A673 (cell line): ENCODE measurements at regions not wholly inside any gene's neighbourhood (a gene's known extent, or its start where the extent isn't known, plus 50 kb on each side); places are given as distances from the start of the nearest gene placed in this dataset.

Source experiments
- BruUV-seq: library from RNA; stranded (reverse); fragments of 400-500 nt; replicated peaks from 2 replicates; lab custom pipeline; 2021; lab: Mats Ljungman, UMichigan
- CTCF ChIA-PET: fragments of 300-600 bp; sonication (Branson Sonifier 250); formaldehyde crosslinking; loops from one replicate; lab custom pipeline; 2022; ENCODE audit warnings: antibody characterized with exemption; lab: Charles Lee
- POLR2A ChIA-PET: fragments of 300-600 bp; sonication (Branson Sonifier 250); formaldehyde crosslinking; loops from one replicate; lab custom pipeline; 2022; ENCODE audit warnings: antibody characterized with exemption; ENCODE audit not compliant: low non-redundant PET; lab: Charles Lee
- DNase-seq: peaks from one replicate; pipeline ENCODE4 v3.0.0-alpha.2; 2015; ENCODE audit warnings: low spot score
- H3K27ac ChIP-seq: fragments of 200-600 bp; sonication (generic); 2 replicates; pipeline ENCODE4 v1.5.1; 2016; ENCODE audit warnings: mixed run types, low read depth, mild to moderate bottlenecking, mixed read lengths, antibody characterized with exemption, low read length; ENCODE audit not compliant: poor library complexity, severe bottlenecking
- H3K27me3 ChIP-seq: fragments of 200-600 bp; sonication (generic); replicated peaks from 2 replicates; pipeline ENCODE4 v1.6.1; 2017; ENCODE audit warnings: mixed run types, low read depth, mild to moderate bottlenecking, mixed read lengths, antibody characterized with exemption, low read length; ENCODE audit not compliant: insufficient read depth, poor library complexity
- H3K36me3 ChIP-seq: fragments of 200-600 bp; sonication (generic); 2 replicates; pipeline ENCODE4 v1.6.1; 2016; ENCODE audit warnings: mixed run types, mild to moderate bottlenecking, mixed read lengths, antibody characterized with exemption, low read length; ENCODE audit not compliant: insufficient read depth, poor library complexity, severe bottlenecking
- H3K4me1 ChIP-seq: fragments of 200-600 bp; sonication (generic); 2 replicates; pipeline ENCODE4 v1.6.1; 2017; ENCODE audit warnings: mixed run types, mild to moderate bottlenecking, mixed read lengths, antibody characterized with exemption, low read length; ENCODE audit not compliant: insufficient read depth, poor library complexity, severe bottlenecking
- H3K4me3 ChIP-seq: fragments of 200-600 bp; sonication (generic); 2 replicates; pipeline ENCODE4 v1.5.1; 2016; ENCODE audit warnings: low read depth, mixed run types, mild to moderate bottlenecking, mixed read lengths, low read length; ENCODE audit not compliant: poor library complexity, severe bottlenecking
- H3K9me3 ChIP-seq: fragments of 200-600 bp; sonication (generic); 2 replicates; pipeline ENCODE4 v1.6.1; 2016; ENCODE audit warnings: mixed run types, low read depth, mild to moderate bottlenecking, mixed read lengths, antibody characterized with exemption, low read length; ENCODE audit not compliant: poor library complexity, severe bottlenecking
- EZH2 ChIP-seq: fragments of 200-600 bp; sonication (generic); IDR thresholded peaks from 2 replicates; pipeline ENCODE4 v1.6.1; 2017; ENCODE audit warnings: borderline replicate concordance, low read depth, mild to moderate bottlenecking, mixed read lengths, antibody characterized with exemption, low read length; ENCODE audit not compliant: poor library complexity, severe bottlenecking
- intact Hi-C: fragments of 100-400 bp; cut with micrococcal nuclease; formaldehyde crosslinking; loops from one replicate; pipeline ENCODE4 v1.10.0; 2022; ENCODE audit not compliant: unreplicated experiment
- TF ChIP-seq, protein P1 (sequence below): fragments of 300-800, 200-600 bp; sonication (generic); conservative IDR thresholded peaks from 2 replicates; pipeline ENCODE4 v1.5.1; 2017; ENCODE audit warnings: low read depth, mild to moderate bottlenecking, antibody characterized with exemption, low read length, moderate library complexity, mixed read lengths

DNA sequence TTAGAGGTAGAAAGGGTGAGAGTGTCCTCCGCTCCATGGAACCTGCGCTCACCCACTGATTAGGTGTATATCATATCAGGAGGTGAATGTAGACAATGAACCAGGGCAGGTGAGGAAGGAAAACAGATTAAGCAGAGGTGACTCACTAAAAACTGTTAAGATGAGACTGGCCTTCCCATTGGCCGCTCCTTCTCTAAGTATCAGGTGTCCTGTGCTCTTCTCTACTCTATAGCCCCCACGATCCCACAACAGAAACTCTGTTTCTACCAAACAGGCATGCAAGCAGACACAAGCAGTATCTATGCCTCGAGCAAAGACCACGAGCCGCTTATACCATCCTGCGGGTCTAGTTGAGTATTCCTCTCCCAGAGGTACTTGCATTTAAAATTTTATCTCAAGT, 103.1 kb downstream of the SNX19 start:
- H3K27me3 ChIP-seq = no peaks in the 10 kb centered on the region
- no peaks in the 10 kb centered on the region for H3K36me3 ChIP-seq
- no peaks in the 10 kb centered on the region for H3K9me3 ChIP-seq
- TF ChIP-seq, protein P1, sequence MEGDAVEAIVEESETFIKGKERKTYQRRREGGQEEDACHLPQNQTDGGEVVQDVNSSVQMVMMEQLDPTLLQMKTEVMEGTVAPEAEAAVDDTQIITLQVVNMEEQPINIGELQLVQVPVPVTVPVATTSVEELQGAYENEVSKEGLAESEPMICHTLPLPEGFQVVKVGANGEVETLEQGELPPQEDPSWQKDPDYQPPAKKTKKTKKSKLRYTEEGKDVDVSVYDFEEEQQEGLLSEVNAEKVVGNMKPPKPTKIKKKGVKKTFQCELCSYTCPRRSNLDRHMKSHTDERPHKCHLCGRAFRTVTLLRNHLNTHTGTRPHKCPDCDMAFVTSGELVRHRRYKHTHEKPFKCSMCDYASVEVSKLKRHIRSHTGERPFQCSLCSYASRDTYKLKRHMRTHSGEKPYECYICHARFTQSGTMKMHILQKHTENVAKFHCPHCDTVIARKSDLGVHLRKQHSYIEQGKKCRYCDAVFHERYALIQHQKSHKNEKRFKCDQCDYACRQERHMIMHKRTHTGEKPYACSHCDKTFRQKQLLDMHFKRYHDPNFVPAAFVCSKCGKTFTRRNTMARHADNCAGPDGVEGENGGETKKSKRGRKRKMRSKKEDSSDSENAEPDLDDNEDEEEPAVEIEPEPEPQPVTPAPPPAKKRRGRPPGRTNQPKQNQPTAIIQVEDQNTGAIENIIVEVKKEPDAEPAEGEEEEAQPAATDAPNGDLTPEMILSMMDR = no peak
- no peak for TF ChIP-seq EZH2
- H3K4me1 ChIP-seq = peaks cover 7% of the 10 kb centered on the region
- BruUV-seq = no TSS peak
- no peak for DNase-seq
- no peak overlapping the region for H3K27ac ChIP-seq
- ChIA-PET CTCF (no interaction called here), POLR2A (interaction anchor here (0.7 kb wide), 1 partner anchor 105 kb away, joined by 4 read pairs; no protein-coding TSS in a partner anchor)
- H3K4me3 ChIP-seq = no peak overlapping the region
- intact Hi-C loops = no loop called here

DNA sequence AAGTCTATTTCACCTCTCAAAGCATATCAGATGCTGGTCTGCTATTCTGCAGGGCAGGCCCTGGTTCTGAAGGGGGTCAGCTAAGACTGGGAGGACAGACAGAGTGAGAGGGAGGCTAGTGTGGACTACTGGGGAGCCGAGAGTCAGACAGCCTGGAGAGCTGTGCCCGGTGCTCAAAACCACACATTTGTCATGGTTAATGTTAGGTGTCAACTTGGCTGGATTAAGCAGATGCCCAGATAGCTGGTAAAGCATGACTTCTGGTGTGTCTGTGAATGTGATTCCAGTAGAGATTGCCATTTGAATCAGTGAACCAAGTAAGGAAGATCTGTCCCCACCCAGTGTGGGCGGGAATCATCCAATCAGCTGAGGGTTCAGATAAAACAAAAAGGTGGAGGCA, 102.6 kb downstream of the SNX19 start:
- H3K36me3 ChIP-seq = no peaks in the 10 kb centered on the region
- ChIA-PET CTCF (no interaction called here), POLR2A (no interaction called here)
- no peak overlapping the region for H3K27ac ChIP-seq
- no peaks in the 10 kb centered on the region for H3K9me3 ChIP-seq
- peaks cover 8% of the 10 kb centered on the region for H3K4me1 ChIP-seq
- DNase-seq = no peak
- H3K27me3 ChIP-seq = no peaks in the 10 kb centered on the region
- intact Hi-C loops = no loop called here
- no peak overlapping the region for H3K4me3 ChIP-seq
- no TSS peak for BruUV-seq
- no peak for TF ChIP-seq EZH2
- TF ChIP-seq, protein P1 = no peak

DNA sequence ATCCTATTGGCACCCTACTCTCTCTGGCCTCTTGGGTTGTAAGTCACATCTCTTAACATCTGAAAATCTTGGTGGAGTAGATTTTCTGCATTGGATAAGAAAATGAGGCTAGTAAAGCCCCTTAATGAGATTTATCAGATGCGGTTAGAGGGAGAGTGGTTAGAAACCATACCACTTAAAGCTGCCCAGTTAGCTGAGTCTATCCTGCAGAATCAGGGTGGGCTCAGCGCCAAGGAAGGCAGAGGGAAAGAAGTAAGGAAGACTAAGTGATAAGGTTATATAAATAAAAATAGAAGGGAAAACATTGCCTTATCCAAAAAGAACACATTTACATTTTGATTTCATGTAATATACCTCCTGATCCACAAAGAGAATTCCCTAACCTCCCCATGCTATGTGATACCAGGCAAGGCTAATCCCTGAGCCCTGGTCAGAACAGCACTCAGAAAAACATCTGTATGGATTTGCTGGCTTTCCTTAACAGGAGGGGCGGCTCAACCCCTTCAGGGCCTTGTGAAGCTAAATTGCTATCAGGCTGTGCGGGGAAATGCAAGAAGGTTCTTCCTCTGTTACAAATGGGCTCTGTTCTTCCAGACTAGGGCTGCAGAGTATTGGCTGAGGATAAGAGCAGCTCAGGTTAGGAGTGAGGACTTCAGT, 101.7 kb downstream of the SNX19 start:
- TF ChIP-seq, protein P1 = no peak
- no peak for TF ChIP-seq EZH2
- no peaks in the 10 kb centered on the region for H3K27me3 ChIP-seq
- H3K36me3 ChIP-seq = no peaks in the 10 kb centered on the region
- intact Hi-C loops = no loop called here
- BruUV-seq = no TSS peak
- H3K4me3 ChIP-seq = no peak overlapping the region
- H3K4me1 ChIP-seq = peaks cover 17% of the 10 kb centered on the region
- no peak for DNase-seq
- H3K27ac ChIP-seq = no peak overlapping the region
- CTCF ChIA-PET = no interaction called here
- no peaks in the 10 kb centered on the region for H3K9me3 ChIP-seq
- POLR2A ChIA-PET = no interaction called here
